Panc1 (cell line): ENCODE measurements at regions not wholly inside any gene's neighbourhood (a gene's known extent, or its start where the extent isn't known, plus 50 kb on each side); places are given as distances from the start of the nearest gene placed in this dataset.
"Not testable (repeated sequence)": the region's sequence is repeated elsewhere in the genome, so short reads cannot be mapped to it uniquely, and the experiment has no call there.

Experiments used
- ATAC-seq: fragments of 200-7000 bp; cut with Tn5 transposase; 2 replicates; pipeline ENCODE4 v1.9.1; 2020; ENCODE audit warnings: mild to moderate bottlenecking, moderate library complexity
- BruUV-seq: library from RNA; stranded (reverse); fragments of 400-500 nt; replicated peaks from 2 replicates; lab custom pipeline; 2021; lab: Mats Ljungman, UMichigan
- CTCF ChIA-PET: fragments of 300-600 bp; sonication (Branson Sonifier 250); formaldehyde crosslinking; loops from one replicate; lab custom pipeline; 2022; ENCODE audit warnings: antibody characterized with exemption; lab: Charles Lee
- POLR2A ChIA-PET: fragments of 300-600 bp; sonication (Branson Sonifier 250); formaldehyde crosslinking; loops from one replicate; lab custom pipeline; 2022; ENCODE audit warnings: antibody characterized with exemption; lab: Charles Lee
- DNase-seq: peaks from one replicate; pipeline ENCODE4 v3.0.0-alpha.2; 2010; ENCODE audit warnings: low read depth, low spot score
- H3K27ac ChIP-seq: 2 replicates; pipeline ENCODE4 v1.5.1; 2011; ENCODE audit warnings: mild to moderate bottlenecking, low read length, inconsistent platforms
- H3K27me3 ChIP-seq: fragments of 200-500 bp; sonication (Bioruptor generic); 2 replicates; pipeline ENCODE4 v1.6.0; 2014; ENCODE audit warnings: low read length, inconsistent platforms; ENCODE audit not compliant: control insufficient read depth, insufficient read depth
- H3K36me3 ChIP-seq: fragments of 200-500 bp; sonication (Bioruptor generic); 2 replicates; pipeline ENCODE4 v1.5.1; 2014; ENCODE audit warnings: inconsistent platforms, mild to moderate bottlenecking, low read length, moderate library complexity; ENCODE audit not compliant: control insufficient read depth, insufficient read depth
- H3K4me1 ChIP-seq: 2 replicates; pipeline ENCODE4 v1.5.1; 2011; ENCODE audit warnings: inconsistent platforms, mild to moderate bottlenecking, low read length, moderate library complexity; ENCODE audit not compliant: control insufficient read depth, insufficient read depth
- H3K4me3 ChIP-seq, 2 experiments: 2 replicates each; pipeline ENCODE4 v1.5.1; 2011 to 2012; ENCODE audit warnings: low read depth in 2 of 2, low read length in 2 of 2, mild to moderate bottlenecking in 2 of 2, inconsistent platforms in 1 of 2, moderate library complexity in 1 of 2
- H3K9me3 ChIP-seq: fragments of 200-500 bp; sonication (Bioruptor generic); 2 replicates; pipeline ENCODE4 v1.5.1; 2014; ENCODE audit warnings: low read depth, mild to moderate bottlenecking, inconsistent platforms, low read length, moderate library complexity; ENCODE audit not compliant: control insufficient read depth, insufficient read depth
- CTCF ChIP-seq: fragments of 450-650 bp; IDR thresholded peaks from 2 replicates; pipeline ENCODE4 v1.5.1; 2017; ENCODE audit warnings: mild to moderate bottlenecking
- POLR2AphosphoS5 ChIP-seq: IDR thresholded peaks from 2 replicates; pipeline ENCODE4 v1.6.1; 2012; ENCODE audit warnings: mild to moderate bottlenecking, low read depth, low read length, moderate library complexity
- REST ChIP-seq, 2 experiments: IDR thresholded peaks; 2 replicates each; pipeline ENCODE4 v1.6.1; 2011 to 2012; ENCODE audit warnings: low read depth in 2 of 2, control low read depth in 1 of 2, low read length in 1 of 2, mild to moderate bottlenecking in 1 of 2, moderate library complexity in 1 of 2; ENCODE audit not compliant: insufficient read depth in 1 of 2
- SIN3A ChIP-seq: IDR thresholded peaks from 2 replicates; pipeline ENCODE4 v1.6.1; 2012; ENCODE audit warnings: low read depth, mild to moderate bottlenecking, low read length, moderate library complexity, borderline replicate concordance; ENCODE audit not compliant: insufficient read depth
- TCF7L2 ChIP-seq: IDR thresholded peaks from 2 replicates; pipeline ENCODE4 v1.6.1; 2011; ENCODE audit warnings: mild to moderate bottlenecking, low read depth, low read length, inconsistent platforms
- in situ Hi-C: cut with HindIII; loops from 2 replicates; pipeline ENCODE4 v1.10.0; 2016; ENCODE audit warnings: low sequenced_read_pairs, low pct_unique_long_range_greater_than_20kb
- intact Hi-C: fragments of 100-400 bp; cut with micrococcal nuclease; formaldehyde crosslinking; loops from one replicate; pipeline ENCODE4 v1.10.0; 2022; ENCODE audit not compliant: unreplicated experiment

- TF ChIP-seq CTCF (no peak), REST (IDR thresholded peaks at IDR 0.05; ENCODE audit: insufficient read depth in 1 of 2, low read depth in 2 of 2, low read length in 1 of 2) (no peak), POLR2AphosphoS5 (no peak), SIN3A (no peak), TCF7L2 (no peak)
- ChIA-PET POLR2A (no interaction called here), CTCF (no interaction called here)
- no peaks in the 10 kb centered on the region for H3K27me3 ChIP-seq
- H3K9me3 ChIP-seq = no peaks in the 10 kb centered on the region
- DNase-seq = no peak
- no peak overlapping the region for H3K4me3 ChIP-seq
- no peaks in the 10 kb centered on the region for H3K36me3 ChIP-seq
- in situ Hi-C loops (no loop called here), intact Hi-C loops (no loop called here)
- no peak for ATAC-seq
- no TSS peak for BruUV-seq
- H3K4me1 ChIP-seq = no peaks in the 10 kb centered on the region
- no peak overlapping the region for H3K27ac ChIP-seq
These were observed 154.9 kb upstream of the CXXC4 start for GRCh38 chr4:104649631-104650030.

GRCh38 chr4:104662269-104662668 lies 167.6 kb upstream of the CXXC4 start:
- CTCF ChIA-PET, POLR2A ChIA-PET, intact Hi-C loops, DNase-seq, ATAC-seq, H3K27me3 ChIP-seq, H3K27ac ChIP-seq, H3K4me3 ChIP-seq, H3K36me3 ChIP-seq, H3K4me1 ChIP-seq, in situ Hi-C loops, H3K9me3 ChIP-seq, BruUV-seq: not testable (repeated sequence)

GRCh38 chr4:104677116-104677515 lies 182.4 kb upstream of the CXXC4 start:
- H3K27ac ChIP-seq = no peak overlapping the region

More at GRCh38 chr4:104677116-104677515, 182.4 kb upstream of the CXXC4 start:
- ATAC-seq (no peak), DNase-seq (no peak)
- Histone ChIP-seq H3K27me3 (no peaks in the 10 kb centered on the region), H3K4me3 (no peak overlapping the region), H3K9me3 (no peaks in the 10 kb centered on the region), H3K36me3 (no peaks in the 10 kb centered on the region), H3K4me1 (no peaks in the 10 kb centered on the region)
- no TSS peak for BruUV-seq
- POLR2A ChIA-PET = no interaction called here
- in situ Hi-C loops (no loop called here), intact Hi-C loops (no loop called here)
- CTCF ChIA-PET = no interaction called here
- TF ChIP-seq SIN3A (no peak), TCF7L2 (no peak), CTCF (no peak), REST (IDR thresholded peaks at IDR 0.05; ENCODE audit: insufficient read depth in 1 of 2, low read depth in 2 of 2, low read length in 1 of 2) (no peak)
